ENCODE measurements at regions not wholly inside any gene's neighbourhood (a gene's known extent, or its start where the extent isn't known, plus 50 kb on each side); places are given as distances from the start of the nearest gene placed in this dataset.

DNA sequence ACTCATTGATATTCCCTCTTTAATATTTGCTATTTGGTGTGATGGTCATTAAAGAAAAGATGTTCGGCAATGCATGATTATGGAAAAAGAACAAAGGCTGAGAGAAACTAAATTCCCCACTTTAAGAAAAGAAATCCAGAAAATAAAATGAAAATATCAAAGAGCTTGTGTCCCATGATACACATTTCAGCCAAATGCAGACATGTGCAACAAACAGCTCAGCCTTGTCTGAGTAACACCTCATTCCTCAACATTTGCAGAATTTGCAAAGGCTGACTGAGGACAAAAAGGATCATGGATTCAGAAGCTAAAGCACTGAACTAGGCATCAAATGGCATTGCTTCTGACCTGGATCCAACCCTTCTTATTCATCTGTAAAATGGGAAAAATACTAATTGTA lies 281.0 kb downstream of the RAB28 start:
- TF ChIP-seq NFE2L2 (IDR thresholded peaks at IDR 0.05; ENCODE audit: low read depth, low read length) (no peak), MAFK (IDR thresholded peaks at IDR 0.05; ENCODE audit: low read depth, low read length) (no peak), POLR2A (IDR thresholded peaks at IDR 0.05; ENCODE audit: low read depth, low read length) (no peak)
- TF ChIP-seq, protein P1, sequence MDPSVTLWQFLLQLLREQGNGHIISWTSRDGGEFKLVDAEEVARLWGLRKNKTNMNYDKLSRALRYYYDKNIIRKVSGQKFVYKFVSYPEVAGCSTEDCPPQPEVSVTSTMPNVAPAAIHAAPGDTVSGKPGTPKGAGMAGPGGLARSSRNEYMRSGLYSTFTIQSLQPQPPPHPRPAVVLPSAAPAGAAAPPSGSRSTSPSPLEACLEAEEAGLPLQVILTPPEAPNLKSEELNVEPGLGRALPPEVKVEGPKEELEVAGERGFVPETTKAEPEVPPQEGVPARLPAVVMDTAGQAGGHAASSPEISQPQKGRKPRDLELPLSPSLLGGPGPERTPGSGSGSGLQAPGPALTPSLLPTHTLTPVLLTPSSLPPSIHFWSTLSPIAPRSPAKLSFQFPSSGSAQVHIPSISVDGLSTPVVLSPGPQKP (IDR thresholded peaks at IDR 0.05; ENCODE audit: borderline replicate concordance, low read depth, low read length): no peak
- H3K9me1 ChIP-seq (ENCODE audit: insufficient read depth, low read length): no peaks in the 10 kb centered on the region
- H3K79me1 ChIP-seq (ENCODE audit: low read depth in 1 of 2, low read length in 2 of 2): no peaks in the 10 kb centered on the region
- no peak overlapping the region for H2AFZ ChIP-seq (replicated peaks; ENCODE audit: low read length, poor library complexity)
- DNase-seq (no peak), ATAC-seq (ENCODE audit: low read depth) (no peak)
- H2BK120ac ChIP-seq (ENCODE audit: low read depth, low read length): no peak overlapping the region
- no peaks in the 10 kb centered on the region for H3K36me3 ChIP-seq (ENCODE audit: control insufficient read depth, insufficient read depth, low read length)
- no TSS peak for BruUV-seq (replicated peaks)
- H3K23ac ChIP-seq (ENCODE audit: low read depth, low read length): no peak overlapping the region
- no peak overlapping the region for H4K8ac ChIP-seq (ENCODE audit: low read depth in 2 of 2, low read length in 2 of 2)
- H3K14ac ChIP-seq (replicated peaks; ENCODE audit: low read depth, low read length): no peak overlapping the region
- no peak overlapping the region for H3K9ac ChIP-seq (ENCODE audit: low read depth, low read length)
- no CpG with 5 or more reads among the region's 1 CpG for WGBS, 2 experiments (ENCODE audit: extremely low coverage in 2 of 2, insufficient read length in 1 of 2)
- H2AK9ac ChIP-seq (replicated peaks; ENCODE audit: low read depth, low read length, poor library complexity): no peak overlapping the region
- no peak overlapping the region for H3K27ac ChIP-seq (ENCODE audit: insufficient read depth, low read length)
- peaks cover 10% of the 10 kb centered on the region for H3K9me3 ChIP-seq (ENCODE audit: control insufficient read depth, insufficient read depth, low read length)
- H3K4me1 ChIP-seq (ENCODE audit: control insufficient read depth, insufficient read depth, low read length): no peaks in the 10 kb centered on the region
- intact Hi-C loops (cut with micrococcal nuclease): no loop called here
- H4K91ac ChIP-seq (ENCODE audit: insufficient read depth, low read depth, low read length): no peak overlapping the region
- H2BK15ac ChIP-seq (ENCODE audit: low read depth, low read length): no peak overlapping the region
- dilution Hi-C loops (cut with HindIII; ENCODE audit: low sequenced_read_pairs, unreplicated experiment): no loop called here
- H2BK5ac ChIP-seq (ENCODE audit: low read depth, low read length, poor library complexity, severe bottlenecking): no peak overlapping the region
- H3K27me3 ChIP-seq (ENCODE audit: control insufficient read depth, insufficient read depth, low read length): no peaks in the 10 kb centered on the region
- H2AK5ac ChIP-seq (ENCODE audit: low read depth, low read length): no peak overlapping the region
- H4K5ac ChIP-seq (ENCODE audit: low read depth, low read length): no peak overlapping the region
- ChIA-PET POLR2A (ENCODE audit: unreplicated experiment) (no interaction called here), CTCF (no interaction called here)
- H3K4ac ChIP-seq (ENCODE audit: low read depth, low read length): no peak overlapping the region
- no peak overlapping the region for H2BK20ac ChIP-seq (ENCODE audit: low read depth, low read length)
- H3K56ac ChIP-seq (ENCODE audit: extremely low read depth, insufficient read depth, low read length): no peak overlapping the region
- no peak overlapping the region for H3K4me3 ChIP-seq (ENCODE audit: insufficient read depth, low read depth, low read length)
- H3K18ac ChIP-seq (ENCODE audit: low read depth, low read length): no peak overlapping the region
- no peaks in the 10 kb centered on the region for H4K20me1 ChIP-seq (ENCODE audit: insufficient read depth, low read length)
- in situ Hi-C loops (cut with MboI; ENCODE audit: low sequenced_read_pairs): no loop called here
- no peak overlapping the region for H3K4me2 ChIP-seq (ENCODE audit: low read depth, low read length)
